MM.1S (cell line): ENCODE measurements at regions not wholly inside any gene's neighbourhood (a gene's known extent, or its start where the extent isn't known, plus 50 kb on each side); places are given as distances from the start of the nearest gene placed in this dataset.
A peak's percentile ranks its signal among the peaks of the same experiment; 100 is the strongest.

Experiments
- DNase-seq: peaks from one replicate; pipeline ENCODE4 v3.0.0-alpha.2; 2015
- H2AFZ ChIP-seq: fragments of 300-600 bp; sonication (generic); 2 replicates; pipeline ENCODE4 v1.6.0; 2016; ENCODE audit warnings: antibody characterized with exemption, low read length
- H3F3A ChIP-seq: fragments of 300-600 bp; sonication (generic); 2 replicates; pipeline ENCODE4 v1.6.1; 2016; ENCODE audit warnings: mild to moderate bottlenecking, antibody characterized with exemption, low read length, moderate library complexity, mixed read lengths; ENCODE audit not compliant: insufficient read depth
- H3K27ac ChIP-seq: fragments of 300-600 bp; sonication (generic); 2 replicates; pipeline ENCODE4 v1.5.1; 2016; ENCODE audit warnings: mild to moderate bottlenecking, low read length
- H3K27me3 ChIP-seq: fragments of 300-600 bp; sonication (generic); replicated peaks from 2 replicates; pipeline ENCODE4 v1.6.0; 2016; ENCODE audit warnings: low read length; ENCODE audit not compliant: insufficient read depth
- H3K36me3 ChIP-seq: fragments of 300-600 bp; sonication (generic); replicated peaks from 2 replicates; pipeline ENCODE4 v1.6.1; 2016; ENCODE audit warnings: mild to moderate bottlenecking, low read length, mixed read lengths; ENCODE audit not compliant: insufficient read depth
- H3K4me1 ChIP-seq: fragments of 300-600 bp; sonication (generic); 2 replicates; pipeline ENCODE4 v1.6.1; 2016; ENCODE audit warnings: low read length, mixed read lengths
- H3K4me2 ChIP-seq: fragments of 300-600 bp; sonication (generic); 2 replicates; pipeline ENCODE4 v1.6.0; 2016; ENCODE audit warnings: low read depth, low read length
- H3K4me3 ChIP-seq: fragments of 300-600 bp; sonication (generic); 2 replicates; pipeline ENCODE4 v1.5.1; 2016; ENCODE audit warnings: low read length, mixed read lengths
- H3K79me2 ChIP-seq: fragments of 300-600 bp; sonication (generic); 2 replicates; pipeline ENCODE4 v1.6.1; 2016; ENCODE audit warnings: mixed run types, low read length, mixed read lengths
- H3K9ac ChIP-seq: fragments of 300-600 bp; sonication (generic); 2 replicates; pipeline ENCODE4 v1.6.1; 2016; ENCODE audit warnings: low read length, mixed read lengths
- H3K9me2 ChIP-seq: fragments of 300-600 bp; sonication (generic); replicated peaks from 2 replicates; pipeline ENCODE4 v1.6.1; 2016; ENCODE audit warnings: mild to moderate bottlenecking, low read length, mixed read lengths; ENCODE audit not compliant: insufficient read depth
- H3K9me3 ChIP-seq: fragments of 300-600 bp; sonication (generic); replicated peaks from 2 replicates; pipeline ENCODE4 v1.6.1; 2016; ENCODE audit warnings: mild to moderate bottlenecking, low read length, mixed read lengths; ENCODE audit not compliant: insufficient read depth
- H4K20me1 ChIP-seq: fragments of 300-600 bp; sonication (generic); 2 replicates; pipeline ENCODE4 v1.6.1; 2016; ENCODE audit warnings: mild to moderate bottlenecking, low read length, moderate library complexity, mixed read lengths; ENCODE audit not compliant: insufficient read depth
- CTCF ChIP-seq: fragments of 300-600 bp; sonication (generic); IDR thresholded peaks from 2 replicates; pipeline ENCODE4 v1.5.1; 2016; ENCODE audit warnings: antibody characterized with exemption, low read length, mixed read lengths
- EZH2 ChIP-seq: fragments of 300-600 bp; sonication (generic); optimal IDR thresholded peaks from 2 replicates; pipeline ENCODE3; 2017; ENCODE audit warnings: low read depth, mild to moderate bottlenecking, antibody characterized with exemption, low read length, mixed read lengths
- EZH2phosphoT487 ChIP-seq: fragments of 300-600 bp; sonication (generic); IDR thresholded peaks from 2 replicates; pipeline ENCODE4 v1.6.1; 2018; ENCODE audit warnings: antibody characterized with exemption, low read length

- Histone ChIP-seq H3K9me3 (no peaks in the 10 kb centered on the region), H3K4me1 (no peaks in the 10 kb centered on the region), H3K9ac (no peak overlapping the region), H3K4me2 (no peak overlapping the region), H3K4me3 (no peak overlapping the region), H2AFZ (no peak overlapping the region), H3K27me3 (no peaks in the 10 kb centered on the region), H3K9me2 (no peaks in the 10 kb centered on the region), H3F3A (no peaks in the 10 kb centered on the region), H3K36me3 (no peaks in the 10 kb centered on the region), H4K20me1 (no peaks in the 10 kb centered on the region), H3K79me2 (no peaks in the 10 kb centered on the region), H3K27ac (no peak overlapping the region)
- no peak for DNase-seq
- TF ChIP-seq EZH2phosphoT487 (no peak), CTCF (no peak)
These were observed 370.3 kb downstream of the BMPER start for GRCh38 chr7:34275624-34276023.

- H3K4me2 ChIP-seq, result no peak overlapping the region
- H3F3A ChIP-seq, result no peaks in the 10 kb centered on the region
- no peak overlapping the region for H3K9ac ChIP-seq
- H2AFZ ChIP-seq, result no peak overlapping the region
- H3K4me3 ChIP-seq, result no peak overlapping the region
- peak; percentile 35 for DNase-seq
- H3K9me2 ChIP-seq, result no peaks in the 10 kb centered on the region
- H3K4me1 ChIP-seq, result no peaks in the 10 kb centered on the region
- no peaks in the 10 kb centered on the region for H3K9me3 ChIP-seq
- H3K27ac ChIP-seq, result no peak overlapping the region
- no peaks in the 10 kb centered on the region for H3K36me3 ChIP-seq
- no peaks in the 10 kb centered on the region for H3K27me3 ChIP-seq
- no peaks in the 10 kb centered on the region for H3K79me2 ChIP-seq
- H4K20me1 ChIP-seq, result no peaks in the 10 kb centered on the region
- no peak for TF ChIP-seq CTCF
- TF ChIP-seq EZH2, result no peak
- no peak for TF ChIP-seq EZH2phosphoT487
These were observed 371.9 kb downstream of the BMPER start for GRCh38 chr7:34277016-34277802.

GRCh38 chr7:34277803-34278199, 372.5 kb downstream of the BMPER start:
- Histone ChIP-seq H3K4me1 (no peaks in the 10 kb centered on the region), H3K9me2 (no peaks in the 10 kb centered on the region), H3K79me2 (no peaks in the 10 kb centered on the region), H4K20me1 (no peaks in the 10 kb centered on the region), H3K9me3 (no peaks in the 10 kb centered on the region), H3K27me3 (no peaks in the 10 kb centered on the region), H3K4me2 (no peak overlapping the region), H3K27ac (no peak overlapping the region), H2AFZ (no peak overlapping the region), H3F3A (no peaks in the 10 kb centered on the region), H3K9ac (no peak overlapping the region), H3K4me3 (no peak overlapping the region), H3K36me3 (no peaks in the 10 kb centered on the region)
- TF ChIP-seq EZH2 (no peak), CTCF (no peak), EZH2phosphoT487 (no peak)
- no peak for DNase-seq
